Stimulated activated CD8-positive, alpha-beta memory T cell treated with anti-CD3 and anti-CD28 coated beads, Interleukin-12 subunit alpha, Interleukin-12 subunit beta, amount 100 ng/mL, for 4 hours (primary cell): ENCODE measurements at regions not wholly inside any gene's neighbourhood (a gene's known extent, or its start where the extent isn't known, plus 50 kb on each side); places are given as distances from the start of the nearest gene placed in this dataset.

Source experiments
- DNase-seq: peaks from one replicate; pipeline ENCODE4 v3.0.0-alpha.2; 2020; ENCODE audit warnings: low read depth

- no peak for DNase-seq
These were observed 164.5 kb upstream of the CCL2 start for GRCh38 chr17:34090593-34090992.

GRCh38 chr17:34091975-34092374 is 163.1 kb upstream of the CCL2 start:
- no peak for DNase-seq

GRCh38 chr17:34095106-34095505 is 160.0 kb upstream of the CCL2 start:
- no peak for DNase-seq

- no peak for DNase-seq
These were observed 156.4 kb upstream of the CCL2 start for GRCh38 chr17:34098699-34099098.

- DNase-seq = no peak
These were observed 155.1 kb upstream of the CCL2 start for GRCh38 chr17:34099859-34100515.

GRCh38 chr17:34107019-34107418 is 148.1 kb upstream of the CCL2 start:
- DNase-seq = no peak

- DNase-seq = no peak
These were observed 144.8 kb upstream of the CCL2 start for GRCh38 chr17:34110315-34110714.

- no peak for DNase-seq
These were observed 142.0 kb upstream of the CCL2 start for GRCh38 chr17:34113089-34113488.

- no peak for DNase-seq
These were observed 140.9 kb upstream of the CCL2 start for GRCh38 chr17:34114174-34114573.

- DNase-seq = no peak
These were observed 138.8 kb upstream of the CCL2 start for GRCh38 chr17:34116306-34116705.

- DNase-seq = no peak
These were observed 137.8 kb upstream of the CCL2 start for GRCh38 chr17:34117332-34117731.

GRCh38 chr17:34117811-34118210 is 137.3 kb upstream of the CCL2 start:
- DNase-seq = no peak

- DNase-seq = no peak
These were observed 136.5 kb upstream of the CCL2 start for GRCh38 chr17:34118564-34118963.

GRCh38 chr17:34121311-34121710 is 133.8 kb upstream of the CCL2 start:
- DNase-seq = no peak

GRCh38 chr17:34122515-34122914 is 132.6 kb upstream of the CCL2 start:
- DNase-seq = no peak

GRCh38 chr17:34125010-34125409 is 130.1 kb upstream of the CCL2 start:
- no peak for DNase-seq

GRCh38 chr17:34125921-34126320 is 129.2 kb upstream of the CCL2 start:
- DNase-seq = no peak

GRCh38 chr17:34126496-34126895 is 128.6 kb upstream of the CCL2 start:
- no peak for DNase-seq

- DNase-seq = no peak
These were observed 128.1 kb upstream of the CCL2 start for GRCh38 chr17:34126965-34127364.

GRCh38 chr17:34130544-34130943 is 124.5 kb upstream of the CCL2 start:
- DNase-seq = no peak

GRCh38 chr17:34131386-34131785 is 123.7 kb upstream of the CCL2 start:
- no peak for DNase-seq

- DNase-seq = no peak
These were observed 121.7 kb upstream of the CCL2 start for GRCh38 chr17:34133350-34133749.

- no peak for DNase-seq
These were observed 119.2 kb upstream of the CCL2 start for GRCh38 chr17:34135841-34136240.

- DNase-seq = no peak
These were observed 115.1 kb upstream of the CCL2 start for GRCh38 chr17:34140006-34140405.

GRCh38 chr17:34141590-34141989 is 113.5 kb upstream of the CCL2 start:
- no peak for DNase-seq
